K562 (cell line): ENCODE measurements at regions not wholly inside any gene's neighbourhood (a gene's known extent, or its start where the extent isn't known, plus 50 kb on each side); places are given as distances from the start of the nearest gene placed in this dataset.
"Not testable (repeated sequence)": the region's sequence is repeated elsewhere in the genome, so short reads cannot be mapped to it uniquely, and the experiment has no call there.

Source experiments
- BRCA1 ChIP-seq, 2 experiments: fragments of 450-650 bp in 1 of 2; sonication (generic) in 1 of 2; formaldehyde crosslinking in 1 of 2; IDR thresholded peaks; 2 replicates each; pipeline versions ENCODE4 v1.5.0 to v1.6.1; 2017 to 2020; ENCODE audit warnings: mild to moderate bottlenecking in 1 of 2, missing genetic modification reagents in 1 of 2
- CTCF ChIP-seq, 3 experiments: IDR thresholded peaks in 2 of 3; conservative IDR thresholded peaks in 1 of 3; 2 replicates each; pipeline ENCODE4 v1.5.1; 2011 to 2012; ENCODE audit warnings: low read length in 3 of 3, mild to moderate bottlenecking in 3 of 3, control low read depth in 2 of 3, improper control_type of control experiment in 1 of 3, inconsistent platforms in 1 of 3, low read depth in 1 of 3, mixed read lengths in 1 of 3, moderate library complexity in 1 of 3; ENCODE audit not compliant: insufficient read depth in 2 of 3
- EGR1 ChIP-seq: fragments of 450-650 bp; conservative IDR thresholded peaks from 2 replicates; pipeline ENCODE4 v1.6.1; 2017; ENCODE audit warnings: mild to moderate bottlenecking
- GABPA ChIP-seq: fragments of 200-800 bp; sonication (Bioruptor generic); conservative IDR thresholded peaks from 2 replicates; pipeline ENCODE4 v1.6.1; 2016; ENCODE audit warnings: low read depth, missing genetic modification characterization, missing compliant biosample characterization
- JUN ChIP-seq, 2 experiments: sonication (generic) in 1 of 2; formaldehyde crosslinking in 1 of 2; IDR thresholded peaks; 2 replicates each; pipeline versions ENCODE4 v1.6.1 to v1.8.0; 2012 to 2022; ENCODE audit warnings: borderline replicate concordance in 2 of 2, mild to moderate bottlenecking in 2 of 2, improper control_type of control experiment in 1 of 2, low read depth in 1 of 2, low read length in 1 of 2, missing genetic modification reagents in 1 of 2
- JUND ChIP-seq, 2 experiments: IDR thresholded peaks; 2 replicates in 1 of 2; 3 replicates in 1 of 2; pipeline ENCODE4 v1.6.1; 2011; ENCODE audit warnings: borderline replicate concordance in 2 of 2, low read depth in 2 of 2, low read length in 2 of 2, improper control_type of control experiment in 1 of 2, missing biosample characterization in 1 of 2, missing genetic modification characterization in 1 of 2, missing genetic modification reagents in 1 of 2
- KAT8 ChIP-seq: fragments of 450-650 bp; IDR thresholded peaks from 2 replicates; pipeline ENCODE4 v1.6.1; 2016; ENCODE audit warnings: low read depth, mild to moderate bottlenecking
- SMAD4 ChIP-seq: fragments of 250-450 bp; sonication (Bioruptor Pico); conservative IDR thresholded peaks from 2 replicates; pipeline ENCODE4 v1.8.0; 2021; ENCODE audit warnings: inconsistent platforms, mild to moderate bottlenecking, moderate library complexity

- not testable (repeated sequence) for TF ChIP-seq JUN (IDR thresholded peaks at IDR 0.05; ENCODE audit: borderline replicate concordance, low read depth, low read length); JUN (CRISPR knock-in tag; IDR thresholded peaks at IDR 0.05; ENCODE audit: borderline replicate concordance); JUND (IDR thresholded peaks at IDR 0.05; ENCODE audit: borderline replicate concordance, low read depth, low read length); JUND (tag; IDR thresholded peaks at IDR 0.05; ENCODE audit: borderline replicate concordance, low read depth, low read length); EGR1; KAT8; BRCA1 (IDR thresholded peaks at IDR 0.05); BRCA1 (CRISPR knock-in tag; IDR thresholded peaks at IDR 0.05); SMAD4 (CRISPR knock-in tag); GABPA (tag); CTCF (IDR thresholded peaks at IDR 0.05 in 2 of 3, conservative IDR thresholded peaks at IDR 0.05 in 1 of 3; ENCODE audit: insufficient read depth in 2 of 3, low read depth in 1 of 3, low read length in 3 of 3)
Observed at GRCh38 chr6:166788846-166789529, 161.9 kb upstream of the RPS6KA2 start.
